OCI-M2 (cell line): ENCODE measurements at regions not wholly inside any gene's neighbourhood (a gene's known extent, or its start where the extent isn't known, plus 50 kb on each side); places are given as distances from the start of the nearest gene placed in this dataset.

ENCODE experiments used
- DNase-seq: peaks from one replicate; lab custom pipeline; 2025; ENCODE audit not compliant: unreplicated experiment; lab: John Stamatoyannopoulos, UW

DNA sequence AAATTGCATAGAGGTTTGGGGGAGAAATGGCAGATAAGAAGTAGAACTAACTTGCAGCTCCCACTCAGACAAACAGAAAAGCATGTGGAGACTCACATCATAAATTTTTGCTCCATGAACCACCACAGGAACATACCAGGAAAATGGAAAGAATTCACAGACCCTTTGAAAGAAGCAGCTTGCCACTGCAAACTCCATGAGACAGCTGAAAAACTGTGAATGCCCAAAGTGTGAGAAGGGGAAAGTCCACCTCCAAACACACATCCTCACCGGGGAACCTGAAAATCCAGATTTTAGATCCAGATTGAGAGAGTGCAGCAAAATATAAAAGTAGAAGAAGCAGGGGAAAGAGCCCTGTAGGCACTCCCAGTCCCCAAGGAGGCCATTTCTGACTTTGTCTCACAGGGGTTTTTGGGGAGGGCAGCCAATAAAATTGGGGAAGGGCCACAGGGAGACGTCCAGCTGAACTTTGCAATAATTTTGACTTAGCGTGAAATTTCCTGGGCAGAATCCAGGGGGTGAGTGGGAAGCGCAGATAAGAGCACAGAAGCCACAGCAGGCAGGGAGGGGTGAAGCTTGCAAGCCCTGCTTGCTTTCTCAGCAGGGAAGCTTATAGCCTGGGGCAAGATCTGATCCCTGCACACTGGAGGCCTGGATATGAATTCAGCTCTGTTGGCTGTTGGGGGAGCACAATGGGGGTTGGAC, 183.4 kb upstream of the UBE2E2 start:
- no peak for DNase-seq

DNA sequence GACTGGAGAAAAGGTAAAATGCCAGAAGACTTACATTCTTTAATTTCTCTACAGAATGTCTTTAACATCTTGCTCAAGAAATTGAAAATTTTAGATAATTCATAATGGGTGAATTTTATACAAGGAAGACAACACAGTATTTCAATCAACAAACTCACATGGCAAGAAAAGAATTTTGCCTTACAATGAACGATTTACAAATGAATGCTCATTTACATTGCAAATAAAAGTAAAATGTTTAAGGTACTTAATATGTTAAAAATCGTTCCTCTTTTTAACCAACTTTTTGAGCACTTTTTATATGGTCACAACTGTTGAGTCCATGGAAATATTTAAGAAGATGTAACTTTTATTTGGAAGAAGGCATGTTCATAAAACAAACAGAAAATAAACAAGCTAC, 174.8 kb upstream of the UBE2E2 start:
- no peak for DNase-seq

DNA sequence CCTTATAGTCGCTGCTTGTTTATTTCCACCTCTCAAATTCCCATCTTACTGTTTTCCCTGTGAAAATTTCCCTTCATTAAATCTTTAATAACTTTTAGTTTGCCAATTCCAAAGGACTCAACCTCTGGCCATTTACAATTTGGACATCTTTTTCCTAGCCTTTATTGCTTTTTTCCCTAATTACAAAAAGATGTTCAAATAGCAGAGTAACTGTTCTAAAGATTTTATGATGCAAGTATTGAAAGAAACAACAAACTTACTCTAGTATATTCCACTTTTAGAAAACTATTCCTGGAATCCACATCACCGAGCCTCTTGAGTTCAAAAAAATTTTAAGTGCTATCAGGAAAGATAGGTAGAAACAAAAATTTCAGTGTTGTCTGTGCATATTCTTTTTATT, 174.1 kb upstream of the UBE2E2 start:
- DNase-seq, result no peak

DNA sequence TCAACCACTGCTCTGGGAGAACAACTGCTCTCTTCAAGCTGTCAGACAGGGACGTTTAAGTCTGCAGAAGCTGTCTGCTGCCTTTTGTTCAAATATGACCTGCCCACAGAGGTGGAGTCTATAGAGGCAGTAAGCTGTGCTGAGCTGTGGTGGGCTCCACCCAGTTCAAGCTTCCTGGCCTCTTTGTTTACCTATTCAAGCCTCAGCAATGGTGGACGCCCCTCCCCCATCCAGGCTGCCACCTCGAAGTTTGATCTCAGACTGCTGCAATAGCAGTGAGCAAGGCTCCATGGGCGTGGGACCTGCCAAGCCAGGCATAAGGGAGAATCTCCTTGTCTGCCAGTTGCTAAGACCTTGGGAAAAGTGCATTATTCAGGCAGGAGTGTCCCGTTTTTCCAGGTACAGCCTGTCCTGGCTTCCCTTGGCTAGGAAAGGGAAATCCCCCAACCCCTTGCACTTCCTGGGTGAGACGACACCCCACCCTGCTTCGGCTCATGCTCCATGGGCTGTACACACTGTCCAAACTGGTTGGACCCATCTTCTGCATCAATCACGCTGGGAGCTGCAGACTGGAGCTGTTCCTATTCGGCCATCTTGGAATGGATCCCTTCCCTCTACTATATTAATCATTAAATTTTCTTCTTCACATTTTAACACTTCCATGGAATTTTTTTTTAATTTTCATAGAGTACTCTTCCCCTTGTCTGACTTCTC, 167.0 kb upstream of the UBE2E2 start:
- no peak for DNase-seq

DNA sequence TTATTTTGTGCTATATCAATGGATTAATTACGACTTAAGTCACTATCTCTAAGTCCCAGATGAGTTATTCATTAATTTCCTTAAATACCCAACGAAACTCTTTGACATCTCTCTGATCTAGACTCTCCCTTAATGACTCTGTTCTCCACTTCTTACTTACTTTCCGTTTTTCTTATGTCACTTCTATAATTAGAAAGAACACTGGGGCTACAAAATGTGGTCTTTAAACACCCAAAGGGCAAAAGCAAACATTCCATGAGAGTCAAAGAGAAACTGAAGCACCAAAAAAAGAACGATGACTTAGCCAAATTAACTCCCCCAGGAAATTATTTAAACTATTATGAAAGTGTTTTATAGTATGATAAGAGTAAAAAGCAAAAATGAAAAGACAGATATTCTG, 166.4 kb upstream of the UBE2E2 start:
- no peak for DNase-seq

DNA sequence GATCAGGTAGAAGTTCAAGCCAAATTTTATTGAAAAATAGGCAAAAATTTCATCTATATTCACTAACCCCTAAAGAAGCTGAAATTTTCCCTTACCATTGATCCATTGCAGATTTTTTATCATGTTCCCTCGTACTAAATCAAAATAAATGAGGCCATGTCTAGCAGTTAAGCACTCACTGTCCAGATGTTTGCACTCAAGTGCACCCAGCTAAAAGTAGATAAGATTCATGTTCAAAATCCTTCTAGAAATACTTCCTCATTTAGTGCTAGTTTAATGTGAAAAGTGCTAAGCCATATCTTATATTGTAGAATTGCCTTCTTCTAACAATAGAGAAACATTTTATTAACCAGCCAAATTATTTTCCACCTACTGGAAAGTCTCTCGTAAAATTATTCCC, 164.7 kb upstream of the UBE2E2 start:
- DNase-seq, result no peak

DNA sequence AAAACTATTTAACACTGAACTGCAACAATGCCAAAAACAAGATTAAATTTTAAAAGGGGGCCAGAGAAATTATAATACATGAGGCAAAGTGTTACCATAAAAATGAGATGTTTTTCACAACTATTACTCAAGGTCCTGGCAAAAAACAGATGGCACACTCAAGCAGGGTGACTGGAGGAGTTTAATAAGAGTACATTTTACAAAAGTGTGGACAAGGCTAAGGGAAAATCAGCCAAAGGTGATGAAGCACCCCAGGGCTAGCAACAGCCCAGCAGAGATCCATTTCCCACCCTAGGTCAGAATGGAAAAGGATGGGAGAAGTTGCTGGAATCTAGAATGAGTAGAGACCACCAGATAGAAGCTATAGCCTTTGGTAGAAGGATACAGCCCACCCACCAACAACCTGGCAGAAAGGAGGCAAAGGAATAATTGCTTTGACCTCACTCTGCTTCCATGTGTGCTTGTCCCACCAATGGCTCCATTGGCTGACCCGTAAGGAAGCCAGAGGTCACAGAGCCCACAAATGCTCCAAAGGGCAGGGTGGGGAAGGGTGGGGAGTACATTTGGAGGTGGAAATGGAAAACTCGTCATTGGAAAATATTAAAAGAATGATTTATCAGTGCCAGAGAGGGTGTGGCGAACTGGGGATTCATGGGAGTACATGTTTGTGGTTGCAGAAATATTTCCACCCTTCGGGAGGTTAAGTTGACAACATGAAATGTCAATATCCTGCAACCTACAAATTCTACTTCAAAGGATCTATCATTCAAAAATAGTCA, 161.0 kb upstream of the UBE2E2 start:
- DNase-seq, result no peak

DNA sequence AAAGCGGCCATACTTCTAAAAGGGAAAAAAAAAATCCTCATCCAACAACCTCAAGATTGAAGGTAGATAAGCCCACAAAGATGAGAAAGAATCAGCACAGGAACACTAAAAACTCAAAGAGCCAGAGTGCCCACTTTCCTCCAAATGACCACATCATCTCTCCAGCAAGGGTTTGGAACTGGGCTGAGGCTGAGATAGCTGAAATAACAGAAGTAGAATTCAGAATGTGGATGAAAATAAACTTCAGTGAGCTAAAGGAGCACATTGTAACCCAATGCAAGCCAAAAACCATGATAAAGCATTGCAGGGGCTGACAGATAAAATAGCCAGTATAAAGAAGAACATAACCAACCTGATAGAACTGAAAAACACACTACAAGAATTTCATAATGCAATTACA, 158.7 kb upstream of the UBE2E2 start:
- DNase-seq, result no peak

DNA sequence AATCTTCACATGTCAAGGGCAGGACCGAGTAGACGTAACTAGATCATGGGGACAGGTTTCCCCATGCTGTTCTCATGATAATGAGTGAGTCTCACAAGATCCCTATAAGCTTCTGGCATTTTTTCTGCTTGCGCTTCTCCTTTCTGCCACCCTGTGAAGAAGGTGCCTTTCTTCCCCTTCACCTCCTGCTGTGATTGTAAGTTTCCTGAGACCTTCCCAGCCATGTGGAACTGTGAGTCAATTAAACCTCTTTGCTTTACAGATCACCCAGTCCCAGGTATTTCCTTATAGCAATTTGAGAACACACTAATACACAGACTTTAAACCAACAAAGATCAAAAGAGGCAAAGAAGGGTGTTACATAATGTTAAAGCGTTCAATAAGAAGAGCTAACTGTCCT, 156.6 kb upstream of the UBE2E2 start:
- no peak for DNase-seq

DNA sequence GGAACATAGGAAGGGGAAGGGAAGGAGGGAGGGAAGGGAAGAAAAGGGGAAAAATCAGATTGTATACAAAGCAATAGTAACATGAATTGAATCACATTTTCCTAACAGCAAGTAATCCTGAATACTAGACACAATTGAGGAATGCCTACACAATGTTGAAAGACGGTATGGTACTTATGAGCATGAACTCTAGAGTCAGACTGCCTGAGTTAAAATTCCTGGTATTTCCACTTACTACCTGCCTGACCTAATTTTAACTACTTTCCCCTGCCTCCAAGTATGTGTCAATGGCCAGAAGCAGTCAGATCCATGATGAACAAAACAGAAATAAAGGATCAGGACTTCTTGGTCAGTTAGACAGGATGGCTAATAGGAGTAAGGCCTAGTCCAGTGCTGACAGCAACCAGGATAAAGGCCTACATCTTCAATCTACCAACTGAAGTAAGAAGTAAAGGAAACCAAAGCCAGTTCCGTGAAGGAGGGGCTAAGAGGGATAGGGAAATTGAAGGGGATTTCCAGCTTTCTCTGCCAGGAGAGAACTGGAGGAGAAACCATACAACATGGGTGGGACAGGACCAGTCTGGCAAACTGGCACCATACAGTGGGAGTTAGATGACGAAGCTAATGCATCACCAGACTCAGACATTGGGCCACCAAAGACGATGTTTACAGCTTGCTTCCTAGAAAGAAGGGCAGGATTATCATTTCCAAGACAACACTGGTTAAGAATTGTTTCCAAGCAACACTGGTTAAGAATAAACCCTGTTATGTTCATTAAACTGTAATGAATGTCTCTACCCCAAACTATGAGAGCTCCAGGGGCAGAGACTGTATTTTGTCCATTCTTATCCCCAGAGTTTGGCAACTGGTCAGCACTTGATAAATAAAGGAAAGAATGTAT, 151.6 kb upstream of the UBE2E2 start:
- no peak for DNase-seq

DNA sequence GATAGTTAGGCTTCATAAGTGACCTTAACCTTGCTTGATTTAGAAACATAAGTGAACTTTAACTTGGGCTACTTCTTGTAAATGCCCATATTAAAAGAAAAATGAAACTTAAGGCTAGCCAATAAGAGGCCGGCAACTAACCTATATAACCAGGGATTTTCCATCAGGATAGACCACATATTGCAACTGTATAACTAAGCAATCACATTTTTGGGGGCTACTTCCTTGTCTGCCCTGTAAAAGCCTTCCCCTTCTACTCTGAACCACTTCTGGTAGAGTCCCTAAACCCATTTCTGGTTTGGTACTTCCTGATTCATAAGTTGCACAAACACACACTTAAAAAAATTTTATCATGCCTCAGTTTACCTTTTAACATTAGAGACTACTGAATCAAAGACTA, 150.9 kb upstream of the UBE2E2 start:
- DNase-seq, result no peak

DNA sequence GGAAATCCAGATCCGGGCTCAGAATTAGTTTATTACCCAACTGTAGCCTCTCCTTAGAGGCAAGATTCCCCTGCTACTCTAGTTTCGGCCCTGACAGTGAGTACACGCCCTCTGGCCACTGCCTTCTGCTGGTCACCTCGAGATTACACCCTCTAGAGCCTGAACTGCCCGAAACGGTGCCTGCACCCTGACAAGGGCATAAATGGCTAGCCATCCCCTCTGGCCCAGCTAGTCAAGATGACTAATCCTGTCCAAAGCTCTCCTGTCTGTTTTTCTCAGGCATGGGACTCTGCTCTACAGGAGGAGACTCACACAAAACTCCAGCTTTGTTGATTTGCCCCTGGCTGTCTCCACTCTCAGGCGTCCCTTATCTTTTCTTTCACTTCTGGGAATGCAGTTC, 150.5 kb upstream of the UBE2E2 start:
- no peak for DNase-seq

DNA sequence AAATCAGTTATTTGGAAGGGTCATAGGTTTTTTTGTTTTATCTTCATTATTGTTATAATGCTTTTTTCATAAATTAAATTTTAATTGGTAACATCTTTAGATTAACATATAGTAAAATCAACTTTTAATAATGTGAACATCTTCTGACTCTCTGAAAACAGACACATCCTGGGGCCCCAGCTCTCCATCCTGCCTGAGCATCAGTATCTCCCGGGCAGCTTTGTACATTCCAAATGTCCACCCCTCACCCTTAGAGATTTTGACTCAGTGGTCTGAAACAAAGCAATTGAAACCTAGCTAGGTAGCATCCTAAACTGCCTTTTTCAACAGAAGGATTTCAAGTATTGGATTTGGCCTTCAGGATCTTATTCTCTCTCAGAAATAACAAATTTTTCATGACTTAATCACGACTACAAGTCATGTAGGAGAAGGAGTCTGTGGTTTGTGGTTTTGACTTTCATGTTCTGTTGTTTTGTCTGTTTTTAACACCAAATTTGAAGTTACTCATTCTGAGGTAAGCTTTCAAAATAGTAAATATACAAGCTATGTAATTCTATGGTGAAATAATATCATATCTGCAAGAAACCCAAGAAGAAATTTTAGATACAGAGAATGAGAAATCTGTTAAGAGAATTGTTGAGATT, 147.3 kb upstream of the UBE2E2 start:
- DNase-seq, result no peak

DNA sequence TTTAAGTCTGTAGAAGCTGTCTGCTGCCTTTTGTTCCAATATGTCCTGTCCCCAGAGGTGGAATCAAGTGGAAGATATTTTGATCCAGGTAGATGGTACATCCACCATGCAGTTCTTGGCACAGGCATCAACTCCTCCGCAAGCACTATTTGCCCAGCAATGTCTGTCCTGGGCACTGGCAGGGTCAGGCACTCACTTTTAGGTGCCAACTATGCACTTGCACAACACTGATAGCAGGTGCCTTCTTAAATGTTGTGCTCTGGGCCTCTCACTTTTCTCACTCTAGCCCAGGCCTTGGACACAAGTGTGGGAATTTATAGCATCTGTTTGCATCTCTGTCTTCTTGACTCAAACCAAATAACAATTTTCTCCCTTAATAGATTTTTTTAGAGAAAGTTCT, 140.5 kb upstream of the UBE2E2 start:
- DNase-seq, result no peak

DNA sequence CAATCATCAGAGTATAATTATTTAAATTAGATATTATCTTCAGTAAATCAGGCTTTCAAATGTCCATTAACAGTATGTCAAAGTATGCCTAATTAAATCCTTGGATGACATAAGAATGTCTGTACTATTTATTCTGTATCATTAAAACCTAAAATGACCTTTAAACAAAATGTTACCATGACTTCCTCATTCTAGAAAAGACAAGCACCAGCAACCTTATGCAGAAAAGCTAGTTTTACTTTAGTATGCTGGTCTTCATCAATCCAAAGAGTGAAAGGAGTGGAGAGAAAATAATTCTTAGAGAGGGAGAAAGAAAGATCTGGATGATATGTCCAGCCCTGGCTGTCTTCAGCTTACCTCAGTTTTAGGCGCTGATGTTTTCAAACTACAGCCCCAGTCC, 140.1 kb upstream of the UBE2E2 start:
- no peak for DNase-seq

DNA sequence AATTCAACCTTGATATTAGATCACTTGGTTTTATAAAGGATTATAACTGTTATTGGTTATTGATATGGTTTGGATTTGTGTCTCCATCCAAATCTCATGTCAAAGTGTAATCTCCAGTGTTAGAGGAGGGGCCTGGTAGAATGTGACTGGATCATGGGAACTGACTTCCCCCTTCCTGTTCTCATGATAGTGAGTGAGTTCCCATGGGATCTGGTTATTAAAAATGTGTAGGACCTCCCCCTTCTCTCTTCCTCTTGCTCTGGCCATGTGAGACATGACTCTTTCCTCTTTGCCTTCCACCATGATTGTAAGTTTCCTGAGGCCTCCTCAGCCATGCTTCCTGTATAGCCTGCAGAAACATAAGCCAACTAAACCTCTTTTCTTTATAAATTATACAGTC, 136.0 kb upstream of the UBE2E2 start:
- DNase-seq, result no peak

DNA sequence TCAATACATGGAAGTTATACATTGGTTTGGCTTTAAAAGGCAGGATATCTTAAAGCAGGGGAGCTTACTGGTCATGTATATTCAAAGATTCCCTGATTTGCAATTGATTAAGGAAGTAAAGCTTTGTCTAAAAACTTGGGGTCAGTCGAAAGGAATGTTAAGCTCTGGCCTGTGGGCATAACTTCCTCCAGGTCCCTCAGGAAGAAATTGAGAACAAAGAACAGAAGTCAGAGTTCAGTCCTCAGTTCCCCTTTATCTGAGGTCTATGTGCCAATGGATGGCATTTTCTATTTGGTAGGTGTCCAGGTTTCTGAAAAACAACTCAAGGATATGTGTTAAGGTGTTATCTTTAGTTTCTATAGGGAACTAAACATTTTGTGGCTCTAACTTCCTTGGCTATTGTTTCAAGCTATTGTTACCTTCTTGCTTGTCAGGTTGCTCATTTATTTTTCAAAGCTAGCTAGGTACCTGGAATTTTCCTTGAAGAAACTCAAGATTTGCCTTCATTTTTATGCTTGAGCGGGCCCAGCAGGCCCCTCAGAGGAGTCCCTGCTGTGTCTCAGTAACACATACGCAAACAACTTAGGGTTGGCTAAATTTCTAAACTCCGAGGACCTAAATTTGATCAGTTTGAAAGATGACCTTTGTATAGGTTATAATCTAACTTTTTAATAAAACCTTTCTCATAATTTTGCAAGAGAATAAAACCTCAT, 135.0 kb upstream of the UBE2E2 start:
- no peak for DNase-seq

DNA sequence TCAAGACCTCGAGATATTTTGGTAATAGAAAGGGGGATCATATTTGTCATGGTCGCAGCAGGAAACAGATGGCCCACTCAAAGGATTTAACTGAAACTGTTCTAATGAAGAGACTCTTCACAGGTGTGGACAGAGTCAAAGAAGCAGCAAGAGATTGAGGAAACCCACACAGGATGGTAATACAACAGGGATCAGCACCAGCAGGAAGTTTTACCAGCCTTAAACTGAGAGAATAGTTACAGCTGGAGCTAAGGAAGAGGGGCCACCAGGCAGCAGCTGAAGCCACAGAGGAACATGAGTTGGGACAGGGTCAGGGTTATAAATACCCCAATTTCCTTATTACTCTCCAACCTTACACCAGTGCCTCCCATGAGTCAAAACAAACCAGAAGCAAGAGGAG, 131.8 kb upstream of the UBE2E2 start:
- DNase-seq, result no peak

DNA sequence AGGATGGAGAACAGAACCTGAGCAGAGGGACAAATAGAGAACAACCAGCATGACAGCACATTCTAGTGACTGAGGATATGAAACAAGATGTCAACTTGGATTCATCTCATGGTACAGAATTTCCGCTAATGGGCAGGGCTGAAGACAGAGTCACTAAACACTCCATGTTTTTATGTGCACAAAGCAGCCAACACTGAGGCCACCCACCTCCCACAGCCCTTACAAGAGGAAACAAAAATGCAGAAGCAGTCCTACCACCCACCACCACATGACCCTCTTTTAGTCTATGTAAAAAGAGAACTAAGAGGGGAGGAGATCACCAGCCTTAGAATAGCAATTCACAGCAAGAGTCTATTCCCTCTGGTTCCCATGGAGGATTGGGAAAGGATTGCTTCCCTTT, 131.4 kb upstream of the UBE2E2 start:
- DNase-seq, result no peak

DNA sequence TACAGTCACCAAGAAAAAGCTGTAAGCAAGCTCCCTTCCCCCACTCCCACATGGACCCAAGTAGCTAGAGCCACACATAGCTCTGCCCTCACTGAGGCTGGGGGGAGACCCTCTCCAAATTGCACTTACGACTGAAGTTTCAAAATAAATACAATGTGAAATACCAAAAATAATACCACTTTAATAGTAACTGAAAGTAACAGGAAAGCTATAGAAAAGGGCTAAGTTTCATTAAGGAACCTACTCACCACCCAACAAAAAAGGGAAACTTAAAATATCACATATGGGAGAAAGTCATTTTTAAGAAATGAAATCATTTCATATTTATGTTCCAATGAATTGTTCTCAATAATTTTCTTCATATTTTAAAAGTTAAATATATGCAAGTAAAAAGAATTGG, 130.4 kb upstream of the UBE2E2 start:
- no peak for DNase-seq
